GM23248 (cell line): ENCODE measurements at regions not wholly inside any gene's neighbourhood (a gene's known extent, or its start where the extent isn't known, plus 50 kb on each side); places are given as distances from the start of the nearest gene placed in this dataset.

Experiments
- EZH2 ChIP-seq: fragments of 200-600 bp; sonication (generic); IDR thresholded peaks from 2 replicates; pipeline ENCODE4 v1.6.1; 2018; ENCODE audit warnings: antibody characterized with exemption, mild to moderate bottlenecking; ENCODE audit not compliant: insufficient read depth, poor library complexity, severe bottlenecking
- EZH2phosphoT487 ChIP-seq: fragments of 200-600 bp; sonication (generic); IDR thresholded peaks from 2 replicates; pipeline ENCODE4 v1.6.1; 2018; ENCODE audit warnings: antibody characterized with exemption, moderate library complexity, mild to moderate bottlenecking, low read depth; ENCODE audit not compliant: insufficient read depth

- no peak for TF ChIP-seq EZH2
- no peak for TF ChIP-seq EZH2phosphoT487
Observed at GRCh38 chr12:118840399-118840798, 140.9 kb upstream of the SRRM4 start.
